Caki2 (cell line): ENCODE measurements at regions not wholly inside any gene's neighbourhood (a gene's known extent, or its start where the extent isn't known, plus 50 kb on each side); places are given as distances from the start of the nearest gene placed in this dataset.

ENCODE experiments used
- DNase-seq: peaks from one replicate; pipeline ENCODE4 v3.0.0-alpha.2; 2015; ENCODE audit warnings: low read depth
- in situ Hi-C: cut with HindIII; loops from 2 replicates; pipeline ENCODE4 v1.10.0; 2016; ENCODE audit warnings: low sequenced_read_pairs, low pct_unique_long_range_greater_than_20kb, mixed read lengths

GRCh38 chr20:56810141-56810540 lies 181.0 kb downstream of the TFAP2C start:
- no peak for DNase-seq
- in situ Hi-C loops, result no loop called here

GRCh38 chr20:56815796-56816195 lies 186.7 kb downstream of the TFAP2C start:
- in situ Hi-C loops, result no loop called here
- DNase-seq, result no peak

GRCh38 chr20:56816349-56816748 lies 187.2 kb downstream of the TFAP2C start:
- in situ Hi-C loops, result no loop called here

GRCh38 chr20:56817780-56818675 lies 188.9 kb downstream of the TFAP2C start:
- no peak for DNase-seq
- in situ Hi-C loops, result no loop called here

More at GRCh38 chr20:56816349-56816748, 187.2 kb downstream of the TFAP2C start:
- DNase-seq, result no peak

- in situ Hi-C loops, result no loop called here
- no peak for DNase-seq
These were observed 191.9 kb downstream of the TFAP2C start for GRCh38 chr20:56820984-56821383.

- in situ Hi-C loops, result no loop called here
These were observed 197.2 kb downstream of the TFAP2C start for GRCh38 chr20:56826306-56826704.

GRCh38 chr20:56826705-56827665 lies 197.9 kb downstream of the TFAP2C start:
- in situ Hi-C loops, result no loop called here
- DNase-seq, result no peak

More at GRCh38 chr20:56826306-56826704, 197.2 kb downstream of the TFAP2C start:
- no peak for DNase-seq

DNA sequence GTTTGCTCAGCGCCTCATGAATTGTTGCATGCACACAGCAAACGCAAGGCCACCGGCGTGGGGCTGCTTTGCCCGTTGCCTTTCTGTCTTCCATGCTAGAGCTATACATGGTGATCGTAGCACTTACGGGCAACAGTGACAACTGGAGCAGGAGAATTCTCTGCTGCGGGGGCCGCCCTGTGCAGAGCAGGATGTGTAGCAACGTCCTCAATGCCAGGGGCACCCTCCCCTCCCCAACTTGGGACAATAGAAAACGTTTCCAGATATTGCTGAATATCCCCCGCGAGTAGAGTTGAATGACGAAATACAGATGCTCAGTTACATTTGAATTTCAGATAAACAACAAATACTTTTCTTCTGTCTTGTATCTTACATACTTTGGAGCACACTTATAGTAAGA lies 198.7 kb downstream of the TFAP2C start:
- no peak for DNase-seq
- in situ Hi-C loops, result no loop called here

GRCh38 chr20:56828402-56828801 lies 199.3 kb downstream of the TFAP2C start:
- in situ Hi-C loops, result no loop called here

DNA sequence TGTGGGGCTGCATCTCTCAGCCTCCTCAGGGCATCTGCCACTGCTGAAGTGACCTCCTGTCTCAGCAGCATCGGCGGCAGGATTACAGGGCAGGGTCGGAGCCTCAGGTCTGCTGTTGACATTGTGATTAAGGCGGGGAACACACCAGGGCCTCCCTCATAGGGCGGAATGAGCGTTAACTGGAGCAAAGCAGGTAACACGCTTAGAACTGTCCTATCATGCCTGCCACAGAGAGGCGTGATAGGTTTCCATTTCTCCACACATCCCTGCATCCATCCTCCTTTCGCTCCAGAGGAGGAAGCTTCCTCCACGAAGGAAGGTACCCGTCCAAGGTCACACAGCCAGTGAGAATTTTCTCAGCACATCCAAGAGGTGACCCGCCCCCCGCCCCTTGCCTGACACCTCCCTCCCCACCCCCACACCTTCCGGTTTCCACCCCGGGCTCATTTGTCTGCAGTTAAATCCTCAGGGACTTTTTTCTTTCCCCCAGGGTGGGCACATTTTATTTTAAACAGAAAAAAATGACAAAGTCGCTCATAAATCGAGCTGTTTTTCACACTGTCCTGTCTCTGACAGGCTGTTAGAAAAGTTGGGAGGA lies 200.8 kb downstream of the TFAP2C start:
- DNase-seq, result no peak
- in situ Hi-C loops, result no loop called here

More at GRCh38 chr20:56828402-56828801, 199.3 kb downstream of the TFAP2C start:
- no peak for DNase-seq

DNA sequence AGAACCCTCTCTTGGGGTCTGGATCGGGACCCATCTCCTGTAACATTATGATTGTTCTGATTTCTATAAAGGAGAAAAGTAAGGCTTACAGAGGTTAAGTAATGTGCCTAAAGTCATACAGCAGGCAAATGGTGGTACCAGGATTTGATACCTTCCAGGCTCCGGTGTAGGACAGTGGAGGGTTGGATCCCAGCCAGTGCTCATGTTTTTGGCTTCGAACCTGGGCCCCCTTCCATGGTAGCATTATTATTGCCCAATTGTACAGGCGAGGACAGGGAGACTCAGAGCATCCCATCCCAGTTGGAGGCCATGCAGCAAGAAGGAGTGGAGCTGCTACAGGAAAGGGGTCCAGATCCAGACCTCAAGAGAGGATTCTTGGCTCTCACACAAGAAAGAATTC lies 202.7 kb downstream of the TFAP2C start:
- in situ Hi-C loops, result no loop called here

DNA sequence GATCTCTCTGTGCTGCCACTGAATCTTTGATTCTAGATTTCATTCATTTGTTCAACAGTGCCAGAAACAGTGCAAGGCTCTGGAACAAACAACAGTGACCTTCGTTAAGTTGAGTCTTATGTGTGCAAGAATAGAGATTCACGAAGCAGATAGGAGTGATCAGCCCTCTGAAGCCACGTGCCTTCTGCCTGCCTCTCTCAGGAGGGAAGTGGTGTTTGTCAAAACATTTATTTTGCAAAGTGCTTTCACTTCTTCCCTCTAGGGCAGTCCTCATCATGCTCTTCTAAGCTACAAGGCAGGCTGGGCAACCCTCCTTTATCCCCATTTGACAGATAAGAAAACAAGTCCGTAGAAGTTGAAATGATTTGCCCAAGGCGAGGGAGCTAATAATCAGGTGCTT lies 204.3 kb downstream of the TFAP2C start:
- DNase-seq, result no peak
- in situ Hi-C loops, result no loop called here

More for the DNA sequence above, 202.7 kb downstream of the TFAP2C start:
- no peak for DNase-seq

DNA sequence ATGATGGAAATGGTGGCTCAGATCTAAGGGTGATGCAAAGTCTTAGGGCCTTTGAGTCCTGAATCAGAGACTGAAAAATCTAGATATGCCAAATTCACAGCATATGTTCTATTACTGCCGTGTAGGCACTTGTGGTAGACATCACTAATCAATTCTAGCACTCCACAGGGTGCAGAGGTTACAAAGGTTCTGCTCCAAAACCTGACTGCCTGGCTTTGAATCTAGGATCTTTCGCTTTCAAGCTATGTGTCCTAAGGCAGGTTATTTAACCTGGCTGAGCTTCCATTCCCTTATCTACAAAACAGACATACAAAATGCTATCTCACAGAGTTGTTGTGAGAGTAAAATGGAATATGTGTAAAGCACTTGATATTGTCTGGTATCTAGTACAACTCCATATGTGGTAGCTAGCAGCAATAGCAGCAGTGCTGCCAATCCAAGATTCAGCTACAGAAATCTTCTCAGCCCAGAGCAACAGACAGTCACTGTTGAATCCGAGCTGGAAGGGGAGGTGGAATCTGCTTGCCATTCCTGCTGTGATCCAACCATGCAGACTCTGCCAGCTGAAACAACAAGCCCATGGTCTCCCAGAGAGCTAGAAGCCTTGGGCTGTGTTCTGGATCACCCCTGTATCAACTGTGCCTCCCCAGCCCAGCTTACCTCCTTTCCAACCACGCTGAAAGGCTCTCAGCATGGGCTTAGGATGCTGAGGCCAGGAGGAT lies 206.9 kb downstream of the TFAP2C start:
- in situ Hi-C loops, result no loop called here
- DNase-seq, result no peak

GRCh38 chr20:56839222-56839621 lies 210.1 kb downstream of the TFAP2C start:
- in situ Hi-C loops, result no loop called here
- DNase-seq, result no peak

- no peak for DNase-seq
- in situ Hi-C loops, result no loop called here
These were observed 210.7 kb downstream of the TFAP2C start for GRCh38 chr20:56839786-56840185.

DNA sequence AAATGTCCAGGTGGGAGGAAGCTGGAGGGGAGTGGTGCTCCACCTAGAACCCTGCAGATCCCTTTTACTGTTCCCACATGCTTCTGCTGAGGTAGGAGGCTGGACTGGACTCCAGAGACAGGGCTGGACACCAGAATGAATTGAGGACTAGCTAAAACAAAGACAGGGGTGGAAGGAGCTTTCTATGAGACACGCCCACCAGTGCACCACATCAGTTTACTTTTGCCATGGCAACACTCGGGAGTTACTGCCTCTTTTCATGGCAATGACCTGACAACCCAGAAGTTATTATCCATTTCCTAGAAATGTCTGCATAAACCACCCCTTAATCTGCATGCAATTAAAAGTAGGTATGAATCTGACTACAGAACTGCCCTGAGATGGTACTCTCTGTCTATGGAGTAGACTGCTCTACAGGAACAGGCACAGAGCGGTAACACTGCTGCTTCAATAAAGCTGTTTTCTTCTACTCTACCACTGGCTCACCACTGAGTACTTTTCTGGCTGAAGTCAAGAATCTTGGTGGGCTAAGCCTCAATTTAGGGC lies 211.7 kb downstream of the TFAP2C start:
- in situ Hi-C loops, result no loop called here
- no peak for DNase-seq

- in situ Hi-C loops, result no loop called here
- no peak for DNase-seq
These were observed 212.3 kb downstream of the TFAP2C start for GRCh38 chr20:56841346-56841908.
